ENCODE measurements at regions not wholly inside any gene's neighbourhood (a gene's known extent, or its start where the extent isn't known, plus 50 kb on each side); places are given as distances from the start of the nearest gene placed in this dataset.

- no peak overlapping the region for H3K4me3 ChIP-seq (ENCODE audit: low read depth, low read length)
- TF ChIP-seq CTCF (IDR thresholded peaks at IDR 0.05; ENCODE audit: low read depth, low read length) = no peak
These were observed 112.8 kb downstream of the SAMD5 start for GRCh38 chr6:147621263-147621662.

GRCh38 chr6:147621961-147622360 lies 113.5 kb downstream of the SAMD5 start:
- TF ChIP-seq CTCF (IDR thresholded peaks at IDR 0.05; ENCODE audit: low read depth, low read length) = no peak
- H3K4me3 ChIP-seq (ENCODE audit: low read depth, low read length) = no peak overlapping the region

DNA sequence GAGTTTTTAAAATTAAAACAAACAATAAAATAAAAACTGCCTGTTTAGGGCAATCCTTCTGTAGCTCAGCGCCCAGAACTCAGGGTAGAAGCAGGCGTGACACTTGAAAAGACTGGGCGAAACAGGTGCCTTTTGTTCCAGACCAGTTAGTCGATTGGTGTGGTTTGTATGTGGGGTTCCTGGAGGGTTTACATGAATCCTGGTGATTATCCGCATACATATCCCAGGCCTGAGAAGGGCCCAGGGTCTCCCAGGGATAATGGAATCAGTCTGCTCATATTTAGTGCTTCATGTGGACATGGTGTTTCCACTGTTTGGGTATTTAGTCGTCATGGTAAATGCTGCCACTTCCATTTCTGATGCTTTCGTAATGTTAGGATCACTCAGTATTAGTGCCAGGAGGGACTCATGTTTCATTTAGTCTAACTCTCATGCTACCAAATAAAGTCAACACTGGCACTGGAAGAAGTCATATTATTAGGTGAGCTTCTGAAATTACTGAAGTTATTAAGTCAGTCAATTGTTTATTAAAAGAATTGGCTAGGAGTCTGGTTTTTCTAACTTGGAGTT lies 116.5 kb downstream of the SAMD5 start:
- no peak for TF ChIP-seq CTCF (IDR thresholded peaks at IDR 0.05; ENCODE audit: low read depth, low read length)

GRCh38 chr6:147625946-147626345 lies 117.5 kb downstream of the SAMD5 start:
- no peak for TF ChIP-seq CTCF (IDR thresholded peaks at IDR 0.05; ENCODE audit: low read depth, low read length)
- no peak overlapping the region for H3K4me3 ChIP-seq (ENCODE audit: low read depth, low read length)

More for the DNA sequence above, 116.5 kb downstream of the SAMD5 start:
- no peak overlapping the region for H3K4me3 ChIP-seq (ENCODE audit: low read depth, low read length)

GRCh38 chr6:147627411-147627810 lies 118.9 kb downstream of the SAMD5 start:
- no peak for TF ChIP-seq CTCF (IDR thresholded peaks at IDR 0.05; ENCODE audit: low read depth, low read length)
- no peak overlapping the region for H3K4me3 ChIP-seq (ENCODE audit: low read depth, low read length)

GRCh38 chr6:147633191-147633590 lies 124.7 kb downstream of the SAMD5 start:
- no peak for TF ChIP-seq CTCF (IDR thresholded peaks at IDR 0.05; ENCODE audit: low read depth, low read length)
- H3K4me3 ChIP-seq (ENCODE audit: low read depth, low read length) = no peak overlapping the region

DNA sequence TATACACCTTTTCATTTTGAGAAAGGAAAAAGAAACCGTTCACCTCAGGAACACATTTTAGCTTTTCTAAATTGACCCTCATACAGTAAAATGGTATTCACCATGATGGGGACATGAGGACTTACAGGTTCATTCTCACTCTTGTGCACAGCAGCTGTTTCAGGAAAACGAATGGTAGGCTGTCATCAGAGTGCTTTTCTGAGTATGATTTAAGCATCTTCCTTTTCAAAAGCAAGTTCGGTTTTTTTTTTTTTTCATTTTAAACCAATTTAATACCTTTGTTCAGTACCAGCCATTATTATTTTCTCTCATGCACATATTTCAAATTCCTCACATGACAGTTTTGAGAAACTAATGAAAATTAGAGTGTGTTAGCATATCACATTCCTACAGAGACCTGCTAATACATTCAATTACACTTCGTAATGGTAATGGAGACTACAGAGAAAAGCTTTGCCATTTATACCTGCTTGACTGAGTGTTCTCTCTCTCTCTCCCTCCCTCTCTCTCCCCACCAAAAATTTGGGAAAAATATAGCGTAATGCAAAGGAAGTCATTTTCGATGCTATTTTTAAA lies 129.2 kb downstream of the SAMD5 start:
- no peak overlapping the region for H3K4me3 ChIP-seq (ENCODE audit: low read depth, low read length)
- no peak for TF ChIP-seq CTCF (IDR thresholded peaks at IDR 0.05; ENCODE audit: low read depth, low read length)

All from WI38 (cell line).